OCI-LY3 (cell line): ENCODE measurements at regions not wholly inside any gene's neighbourhood (a gene's known extent, or its start where the extent isn't known, plus 50 kb on each side); places are given as distances from the start of the nearest gene placed in this dataset.

ENCODE experiments used
- H2AFZ ChIP-seq: fragments of 200-600, 300-600 bp; shearing (Covaris generic); 2 replicates; pipeline ENCODE4 v1.6.0; 2014; ENCODE audit warnings: antibody characterized with exemption, low read depth, low read length
- H3K27ac ChIP-seq: fragments of 200-600, 300-600 bp; sonication (generic); 2 replicates; pipeline ENCODE4 v1.5.1; 2014; ENCODE audit warnings: mild to moderate bottlenecking, low read length, moderate library complexity, mixed read lengths
- H3K27me3 ChIP-seq: fragments of 200-600, 300-600 bp; sonication (generic); 2 replicates; pipeline ENCODE4 v1.6.1; 2014; ENCODE audit warnings: low read depth, low read length, mixed read lengths
- H3K36me3 ChIP-seq: fragments of 200-600, 300-600 bp; sonication (generic); replicated peaks from 2 replicates; pipeline ENCODE3; 2014; ENCODE audit warnings: low read depth, low read length, mixed read lengths
- H3K4me1 ChIP-seq: fragments of 300-600, 200-600 bp; sonication (generic); 2 replicates; pipeline ENCODE4 v1.6.1; 2014; ENCODE audit warnings: low read length, mixed read lengths
- H3K4me2 ChIP-seq: fragments of 200-600, 300-600 bp; sonication (generic); 2 replicates; pipeline ENCODE4 v1.6.1; 2014; ENCODE audit warnings: low read length, mixed read lengths
- H3K4me3 ChIP-seq: fragments of 300-600, 200-600 bp; sonication (generic); 2 replicates; pipeline ENCODE4 v1.5.1; 2014; ENCODE audit warnings: antibody characterized with exemption, mild to moderate bottlenecking, low read length, moderate library complexity
- H3K79me2 ChIP-seq: fragments of 300-600, 200-600 bp; shearing (Covaris generic); 2 replicates; pipeline ENCODE4 v1.6.1; 2014; ENCODE audit warnings: mild to moderate bottlenecking, low read length, mixed read lengths
- H3K9ac ChIP-seq: fragments of 300-600, 200-600 bp; shearing (Covaris generic); 2 replicates; pipeline ENCODE4 v1.6.0; 2014; ENCODE audit warnings: mild to moderate bottlenecking, low read length, moderate library complexity
- H3K9me3 ChIP-seq: fragments of 200-600, 300-600 bp; shearing (Covaris generic); 2 replicates; pipeline ENCODE4 v1.6.1; 2014; ENCODE audit warnings: low read length, mixed read lengths; ENCODE audit not compliant: insufficient read depth
- H4K20me1 ChIP-seq: fragments of 200-600, 300-600 bp; sonication (generic); 2 replicates; pipeline ENCODE4 v1.6.1; 2016; ENCODE audit warnings: low read length, mixed read lengths; ENCODE audit not compliant: insufficient read depth
- CTCF ChIP-seq: fragments of 200-600, 300-600 bp; sonication (generic); IDR thresholded peaks from 2 replicates; pipeline ENCODE4 v1.5.1; 2014; ENCODE audit warnings: antibody characterized with exemption, low read length, low read depth
- EZH2phosphoT487 ChIP-seq: fragments of 200-600 bp; shearing (Covaris generic); IDR thresholded peaks from 2 replicates; pipeline ENCODE4 v1.6.1; 2018; ENCODE audit warnings: antibody characterized with exemption, mixed run types, low read depth

GRCh38 chr2:100761365-100761764 is 58.6 kb upstream of the NPAS2 start:
- H4K20me1 ChIP-seq, result no peaks in the 10 kb centered on the region
- no peaks in the 10 kb centered on the region for H3K9me3 ChIP-seq
- no peaks in the 10 kb centered on the region for H3K4me1 ChIP-seq
- H3K4me3 ChIP-seq, result no peak overlapping the region
- H3K9ac ChIP-seq, result no peak overlapping the region
- no peak overlapping the region for H3K4me2 ChIP-seq
- H3K79me2 ChIP-seq, result no peaks in the 10 kb centered on the region
- peaks cover 16% of the 10 kb centered on the region for H3K27me3 ChIP-seq
- H3K27ac ChIP-seq, result no peak overlapping the region
- H3K36me3 ChIP-seq, result no peaks in the 10 kb centered on the region
- no peak for TF ChIP-seq CTCF
- TF ChIP-seq EZH2phosphoT487, result no peak
- no peak overlapping the region for H2AFZ ChIP-seq

- TF ChIP-seq EZH2phosphoT487, result no peak
- TF ChIP-seq CTCF, result no peak
Measured at GRCh38 chr2:100764430-100764829, 55.5 kb upstream of the NPAS2 start.

GRCh38 chr2:100765481-100765880 is 54.5 kb upstream of the NPAS2 start:
- Histone ChIP-seq H4K20me1 (no peaks in the 10 kb centered on the region), H3K27ac (no peak overlapping the region), H3K4me1 (no peaks in the 10 kb centered on the region), H3K9me3 (no peaks in the 10 kb centered on the region), H3K4me2 (no peak overlapping the region), H3K9ac (no peak overlapping the region), H3K27me3 (peaks cover 45% of the 10 kb centered on the region), H3K79me2 (no peaks in the 10 kb centered on the region), H2AFZ (no peak overlapping the region), H3K4me3 (no peak overlapping the region), H3K36me3 (no peaks in the 10 kb centered on the region)
- no peak for TF ChIP-seq EZH2phosphoT487
- no peak for TF ChIP-seq CTCF

More at GRCh38 chr2:100764430-100764829, 55.5 kb upstream of the NPAS2 start:
- peaks cover 42% of the 10 kb centered on the region for H3K27me3 ChIP-seq
- no peak overlapping the region for H3K9ac ChIP-seq
- H2AFZ ChIP-seq, result no peak overlapping the region
- H3K27ac ChIP-seq, result no peak overlapping the region
- H3K36me3 ChIP-seq, result no peaks in the 10 kb centered on the region
- H3K4me2 ChIP-seq, result no peak overlapping the region
- H3K79me2 ChIP-seq, result no peaks in the 10 kb centered on the region
- H4K20me1 ChIP-seq, result no peaks in the 10 kb centered on the region
- H3K9me3 ChIP-seq, result no peaks in the 10 kb centered on the region
- no peaks in the 10 kb centered on the region for H3K4me1 ChIP-seq
- no peak overlapping the region for H3K4me3 ChIP-seq

- no peak overlapping the region for H2AFZ ChIP-seq
- no peaks in the 10 kb centered on the region for H4K20me1 ChIP-seq
- H3K9me3 ChIP-seq, result no peaks in the 10 kb centered on the region
- H3K79me2 ChIP-seq, result no peaks in the 10 kb centered on the region
- no peaks in the 10 kb centered on the region for H3K36me3 ChIP-seq
- TF ChIP-seq CTCF (no peak), EZH2phosphoT487 (no peak)
- H3K27me3 ChIP-seq, result peaks cover 45% of the 10 kb centered on the region
- no peak overlapping the region for H3K4me3 ChIP-seq
- no peak overlapping the region for H3K4me2 ChIP-seq
- H3K27ac ChIP-seq, result no peak overlapping the region
- no peak overlapping the region for H3K9ac ChIP-seq
- H3K4me1 ChIP-seq, result no peaks in the 10 kb centered on the region
Measured at GRCh38 chr2:100766256-100766655, 53.7 kb upstream of the NPAS2 start.
